ENCODE measurements at regions not wholly inside any gene's neighbourhood (a gene's known extent, or its start where the extent isn't known, plus 50 kb on each side); places are given as distances from the start of the nearest gene placed in this dataset.

DNA sequence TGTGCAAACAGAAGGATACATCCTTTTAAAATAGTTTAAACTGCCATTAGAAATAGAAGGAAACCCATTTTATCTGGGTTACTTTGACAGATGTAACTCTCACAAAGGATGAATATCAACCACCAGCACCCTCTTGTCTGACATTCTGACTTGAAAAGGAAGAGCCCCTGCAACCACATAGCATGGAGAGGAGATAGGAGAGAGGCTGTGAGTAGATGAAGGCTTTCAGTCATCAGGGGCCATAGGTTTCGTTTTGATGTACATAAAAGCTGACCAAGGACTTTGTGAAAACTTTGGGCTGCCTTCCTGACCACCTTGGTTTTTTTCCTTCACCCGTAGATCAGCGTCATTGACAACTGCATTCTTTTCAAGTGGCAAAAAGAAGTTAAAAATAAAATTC is 211.6 kb upstream of the PRPS1L1 start:
- Histone ChIP-seq H3K27ac (ENCODE audit: low read depth, low read length, poor library complexity, severe bottlenecking) (no peak overlapping the region), H2AFZ (ENCODE audit: low read length) (no peak overlapping the region), H3K4me1 (ENCODE audit: insufficient read depth, low read length, poor library complexity, severe bottlenecking) (no peaks in the 10 kb centered on the region), H3K9me3 (ENCODE audit: low read length) (no peaks in the 10 kb centered on the region), H3K36me3 (ENCODE audit: insufficient read depth, low read length) (no peaks in the 10 kb centered on the region), H3K79me2 (ENCODE audit: insufficient read depth, low read depth, low read length) (no peaks in the 10 kb centered on the region), H4K20me1 (ENCODE audit: insufficient read depth, low read length) (no peaks in the 10 kb centered on the region), H3K9me2 (ENCODE audit: insufficient read depth, low read length) (no peaks in the 10 kb centered on the region), H3K4me3 (ENCODE audit: low read depth, low read length, poor library complexity, severe bottlenecking) (no peak overlapping the region), H3K4me2 (ENCODE audit: low read length) (no peak overlapping the region)
- ChIA-PET CTCF (ENCODE audit: unreplicated experiment) (no interaction called here), POLR2A (no interaction called here)
- intact Hi-C loops (cut with micrococcal nuclease; ENCODE audit: unreplicated experiment): no loop called here
- no peak for TF ChIP-seq EZH2phosphoT487 (IDR thresholded peaks at IDR 0.05; ENCODE audit: borderline replicate concordance, low read depth, low read length)
- TF ChIP-seq, protein P1, sequence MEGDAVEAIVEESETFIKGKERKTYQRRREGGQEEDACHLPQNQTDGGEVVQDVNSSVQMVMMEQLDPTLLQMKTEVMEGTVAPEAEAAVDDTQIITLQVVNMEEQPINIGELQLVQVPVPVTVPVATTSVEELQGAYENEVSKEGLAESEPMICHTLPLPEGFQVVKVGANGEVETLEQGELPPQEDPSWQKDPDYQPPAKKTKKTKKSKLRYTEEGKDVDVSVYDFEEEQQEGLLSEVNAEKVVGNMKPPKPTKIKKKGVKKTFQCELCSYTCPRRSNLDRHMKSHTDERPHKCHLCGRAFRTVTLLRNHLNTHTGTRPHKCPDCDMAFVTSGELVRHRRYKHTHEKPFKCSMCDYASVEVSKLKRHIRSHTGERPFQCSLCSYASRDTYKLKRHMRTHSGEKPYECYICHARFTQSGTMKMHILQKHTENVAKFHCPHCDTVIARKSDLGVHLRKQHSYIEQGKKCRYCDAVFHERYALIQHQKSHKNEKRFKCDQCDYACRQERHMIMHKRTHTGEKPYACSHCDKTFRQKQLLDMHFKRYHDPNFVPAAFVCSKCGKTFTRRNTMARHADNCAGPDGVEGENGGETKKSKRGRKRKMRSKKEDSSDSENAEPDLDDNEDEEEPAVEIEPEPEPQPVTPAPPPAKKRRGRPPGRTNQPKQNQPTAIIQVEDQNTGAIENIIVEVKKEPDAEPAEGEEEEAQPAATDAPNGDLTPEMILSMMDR (conservative IDR thresholded peaks at IDR 0.05; ENCODE audit: low read length): no peak
- no peak for DNase-seq (ENCODE audit: low spot score)
- no TSS peak for BruUV-seq (replicated peaks)

DNA sequence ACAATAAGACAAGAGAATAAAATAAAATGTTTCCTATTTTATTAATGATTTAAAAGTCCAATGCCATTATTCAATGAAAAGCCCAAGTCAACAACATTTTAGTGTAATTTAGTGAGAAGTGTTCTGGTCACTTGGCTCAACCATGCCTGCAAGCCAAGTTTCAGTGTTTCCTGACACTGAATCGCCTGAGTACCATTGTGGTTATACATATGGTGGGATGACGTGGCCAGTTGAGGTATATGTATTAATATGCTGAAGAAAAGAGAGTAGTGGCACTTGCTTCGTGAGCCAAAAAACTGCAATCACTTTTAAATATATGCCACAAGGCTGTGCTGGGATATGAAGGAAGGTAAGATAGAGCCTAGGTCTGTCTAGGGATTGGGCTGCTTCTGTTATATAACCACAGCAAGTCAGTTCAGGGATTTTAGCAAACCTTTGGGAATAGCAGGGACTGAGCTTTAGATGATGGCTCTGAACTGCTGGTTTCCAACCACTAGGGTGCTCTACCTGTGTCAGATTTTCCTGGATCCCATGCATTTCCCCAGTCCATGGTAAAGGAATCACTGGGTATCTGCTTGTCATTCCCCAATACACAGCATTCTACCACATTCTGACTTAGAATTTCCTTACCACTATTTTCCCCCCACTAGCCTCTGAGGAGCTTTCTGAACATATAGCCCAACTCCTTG is 214.0 kb upstream of the PRPS1L1 start:
- intact Hi-C loops (cut with micrococcal nuclease; ENCODE audit: unreplicated experiment): no loop called here
- no peak overlapping the region for H3K4me3 ChIP-seq (ENCODE audit: low read depth, low read length, poor library complexity, severe bottlenecking)
- H3K36me3 ChIP-seq (ENCODE audit: insufficient read depth, low read length): no peaks in the 10 kb centered on the region
- H3K4me1 ChIP-seq (ENCODE audit: insufficient read depth, low read length, poor library complexity, severe bottlenecking): no peaks in the 10 kb centered on the region
- H3K79me2 ChIP-seq (ENCODE audit: insufficient read depth, low read depth, low read length): no peaks in the 10 kb centered on the region
- no peak overlapping the region for H2AFZ ChIP-seq (ENCODE audit: low read length)
- POLR2A ChIA-PET: no interaction called here
- H4K20me1 ChIP-seq (ENCODE audit: insufficient read depth, low read length): no peaks in the 10 kb centered on the region
- H3K9me2 ChIP-seq (ENCODE audit: insufficient read depth, low read length): no peaks in the 10 kb centered on the region
- no peak for TF ChIP-seq EZH2phosphoT487 (IDR thresholded peaks at IDR 0.05; ENCODE audit: borderline replicate concordance, low read depth, low read length)
- TF ChIP-seq, protein P1 (conservative IDR thresholded peaks at IDR 0.05; ENCODE audit: low read length): no peak
- no TSS peak for BruUV-seq (replicated peaks)
- H3K9me3 ChIP-seq (ENCODE audit: low read length): no peaks in the 10 kb centered on the region
- DNase-seq (ENCODE audit: low spot score): no peak
- H3K4me2 ChIP-seq (ENCODE audit: low read length): no peak overlapping the region
- H3K27ac ChIP-seq (ENCODE audit: low read depth, low read length, poor library complexity, severe bottlenecking): no peak overlapping the region
- CTCF ChIA-PET (ENCODE audit: unreplicated experiment): no interaction called here

DNA sequence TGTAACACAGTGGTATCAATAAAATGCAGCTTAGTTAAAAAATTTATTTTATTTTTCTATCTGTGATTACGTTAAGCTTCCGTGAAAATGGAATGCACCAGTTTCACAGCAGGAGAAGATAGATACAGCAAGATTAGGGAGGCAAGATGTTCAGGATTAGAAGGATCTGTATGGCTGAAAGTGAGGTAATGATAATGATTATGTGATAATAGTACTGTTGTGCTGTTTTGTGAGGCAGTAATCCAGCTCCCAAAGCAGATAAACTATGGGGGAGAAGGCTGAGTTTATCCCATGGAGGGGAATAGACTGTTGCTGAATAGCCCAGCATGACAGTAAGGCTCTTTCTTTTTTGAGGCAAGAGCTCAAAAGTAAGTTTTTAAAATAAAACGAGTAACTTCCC is 216.1 kb upstream of the PRPS1L1 start:
- no peak for DNase-seq (ENCODE audit: low spot score)
- CTCF ChIA-PET (ENCODE audit: unreplicated experiment): no interaction called here
- no peaks in the 10 kb centered on the region for H3K79me2 ChIP-seq (ENCODE audit: insufficient read depth, low read depth, low read length)

More for the DNA sequence above, 216.1 kb upstream of the PRPS1L1 start:
- H3K36me3 ChIP-seq (ENCODE audit: insufficient read depth, low read length): no peaks in the 10 kb centered on the region
- no peaks in the 10 kb centered on the region for H3K9me2 ChIP-seq (ENCODE audit: insufficient read depth, low read length)
- no peak overlapping the region for H3K4me3 ChIP-seq (ENCODE audit: low read depth, low read length, poor library complexity, severe bottlenecking)
- H3K4me2 ChIP-seq (ENCODE audit: low read length): no peak overlapping the region
- POLR2A ChIA-PET: interaction anchor here (0.8 to 1.1 kb wide), 3 partner anchors 9 to 186 kb away, joined by 3 read pairs; no protein-coding TSS in a partner anchor
- no peaks in the 10 kb centered on the region for H3K4me1 ChIP-seq (ENCODE audit: insufficient read depth, low read length, poor library complexity, severe bottlenecking)
- no peak overlapping the region for H3K27ac ChIP-seq (ENCODE audit: low read depth, low read length, poor library complexity, severe bottlenecking)
- intact Hi-C loops (cut with micrococcal nuclease; ENCODE audit: unreplicated experiment): no loop called here
- no TSS peak for BruUV-seq (replicated peaks)
- no peaks in the 10 kb centered on the region for H4K20me1 ChIP-seq (ENCODE audit: insufficient read depth, low read length)
- TF ChIP-seq EZH2phosphoT487 (IDR thresholded peaks at IDR 0.05; ENCODE audit: borderline replicate concordance, low read depth, low read length): no peak
- TF ChIP-seq, protein P1 (conservative IDR thresholded peaks at IDR 0.05; ENCODE audit: low read length): no peak
- no peaks in the 10 kb centered on the region for H3K9me3 ChIP-seq (ENCODE audit: low read length)
- no peak overlapping the region for H2AFZ ChIP-seq (ENCODE audit: low read length)
